HG03280 (cell line): ENCODE measurements at regions not wholly inside any gene's neighbourhood (a gene's known extent, or its start where the extent isn't known, plus 50 kb on each side); places are given as distances from the start of the nearest gene placed in this dataset.

Source experiments
- ATAC-seq: cut with Tn5 transposase; IDR thresholded peaks from one replicate; pipeline ENCODE4 v1.9.1; 2021; ENCODE audit warnings: mild to moderate bottlenecking, moderate library complexity; ENCODE audit not compliant: unreplicated experiment

GRCh38 chr2:200052627-200053026, 97.2 kb downstream of the MAIP1 start:
- ATAC-seq, result no peak

GRCh38 chr2:200054681-200055468, 99.5 kb downstream of the MAIP1 start:
- ATAC-seq, result no peak

- ATAC-seq, result no peak
Observed at GRCh38 chr2:200056105-200056504, 100.7 kb downstream of the MAIP1 start.

GRCh38 chr2:200063155-200063554, 107.8 kb downstream of the MAIP1 start:
- ATAC-seq, result no peak

- ATAC-seq, result no peak
Observed at GRCh38 chr2:200064879-200065278, 109.5 kb downstream of the MAIP1 start.

- ATAC-seq, result no peak
Observed at GRCh38 chr2:200065477-200065876, 110.1 kb downstream of the MAIP1 start.

GRCh38 chr2:200066417-200066816, 111.0 kb downstream of the MAIP1 start:
- ATAC-seq, result no peak

- no peak for ATAC-seq
Observed at GRCh38 chr2:200068642-200069041, 113.3 kb downstream of the MAIP1 start.

GRCh38 chr2:200077210-200077650, 121.8 kb downstream of the MAIP1 start:
- ATAC-seq, result no peak

- ATAC-seq, result no peak
Observed at GRCh38 chr2:200077838-200078237, 122.5 kb downstream of the MAIP1 start.

- no peak for ATAC-seq
Observed at GRCh38 chr2:200079356-200079755, 124.0 kb downstream of the MAIP1 start.

- ATAC-seq, result no peak
Observed at GRCh38 chr2:200081236-200081635, 125.9 kb downstream of the MAIP1 start.

GRCh38 chr2:200081811-200082210, 126.4 kb downstream of the MAIP1 start:
- no peak for ATAC-seq

- no peak for ATAC-seq
Observed at GRCh38 chr2:200084036-200084435, 128.7 kb downstream of the MAIP1 start.

GRCh38 chr2:200086911-200087310, 131.5 kb downstream of the MAIP1 start:
- ATAC-seq, result no peak

- no peak for ATAC-seq
Observed at GRCh38 chr2:200087451-200087850, 132.1 kb downstream of the MAIP1 start.

GRCh38 chr2:200089040-200089755, 133.8 kb downstream of the MAIP1 start:
- ATAC-seq, result no peak

GRCh38 chr2:200089756-200090109, 134.4 kb downstream of the MAIP1 start:
- no peak for ATAC-seq

- ATAC-seq, result no peak
Observed at GRCh38 chr2:200090683-200091082, 135.3 kb downstream of the MAIP1 start.

- ATAC-seq, result no peak
Observed at GRCh38 chr2:200091126-200091525, 135.7 kb downstream of the MAIP1 start.

- no peak for ATAC-seq
Observed at GRCh38 chr2:200092235-200092634, 136.9 kb downstream of the MAIP1 start.

- ATAC-seq, result no peak
Observed at GRCh38 chr2:200095436-200095835, 140.1 kb downstream of the MAIP1 start.
